OCI-LY3 (cell line): ENCODE measurements at regions not wholly inside any gene's neighbourhood (a gene's known extent, or its start where the extent isn't known, plus 50 kb on each side); places are given as distances from the start of the nearest gene placed in this dataset.

ENCODE experiments used
- H2AFZ ChIP-seq: fragments of 200-600, 300-600 bp; shearing (Covaris generic); 2 replicates; pipeline ENCODE4 v1.6.0; 2014; ENCODE audit warnings: antibody characterized with exemption, low read depth, low read length
- H3K27ac ChIP-seq: fragments of 200-600, 300-600 bp; sonication (generic); 2 replicates; pipeline ENCODE4 v1.5.1; 2014; ENCODE audit warnings: mild to moderate bottlenecking, low read length, moderate library complexity, mixed read lengths
- H3K27me3 ChIP-seq: fragments of 200-600, 300-600 bp; sonication (generic); 2 replicates; pipeline ENCODE4 v1.6.1; 2014; ENCODE audit warnings: low read depth, low read length, mixed read lengths
- H3K36me3 ChIP-seq: fragments of 200-600, 300-600 bp; sonication (generic); replicated peaks from 2 replicates; pipeline ENCODE3; 2014; ENCODE audit warnings: low read depth, low read length, mixed read lengths
- H3K4me1 ChIP-seq: fragments of 300-600, 200-600 bp; sonication (generic); 2 replicates; pipeline ENCODE4 v1.6.1; 2014; ENCODE audit warnings: low read length, mixed read lengths
- H3K4me2 ChIP-seq: fragments of 200-600, 300-600 bp; sonication (generic); 2 replicates; pipeline ENCODE4 v1.6.1; 2014; ENCODE audit warnings: low read length, mixed read lengths
- H3K4me3 ChIP-seq: fragments of 300-600, 200-600 bp; sonication (generic); 2 replicates; pipeline ENCODE4 v1.5.1; 2014; ENCODE audit warnings: antibody characterized with exemption, mild to moderate bottlenecking, low read length, moderate library complexity
- H3K79me2 ChIP-seq: fragments of 300-600, 200-600 bp; shearing (Covaris generic); 2 replicates; pipeline ENCODE4 v1.6.1; 2014; ENCODE audit warnings: mild to moderate bottlenecking, low read length, mixed read lengths
- H3K9ac ChIP-seq: fragments of 300-600, 200-600 bp; shearing (Covaris generic); 2 replicates; pipeline ENCODE4 v1.6.0; 2014; ENCODE audit warnings: mild to moderate bottlenecking, low read length, moderate library complexity
- H3K9me3 ChIP-seq: fragments of 200-600, 300-600 bp; shearing (Covaris generic); 2 replicates; pipeline ENCODE4 v1.6.1; 2014; ENCODE audit warnings: low read length, mixed read lengths; ENCODE audit not compliant: insufficient read depth
- H4K20me1 ChIP-seq: fragments of 200-600, 300-600 bp; sonication (generic); 2 replicates; pipeline ENCODE4 v1.6.1; 2016; ENCODE audit warnings: low read length, mixed read lengths; ENCODE audit not compliant: insufficient read depth
- CTCF ChIP-seq: fragments of 200-600, 300-600 bp; sonication (generic); IDR thresholded peaks from 2 replicates; pipeline ENCODE4 v1.5.1; 2014; ENCODE audit warnings: antibody characterized with exemption, low read length, low read depth
- EZH2phosphoT487 ChIP-seq: fragments of 200-600 bp; shearing (Covaris generic); IDR thresholded peaks from 2 replicates; pipeline ENCODE4 v1.6.1; 2018; ENCODE audit warnings: antibody characterized with exemption, mixed run types, low read depth

- H3K9me3 ChIP-seq: no peaks in the 10 kb centered on the region
- no peak overlapping the region for H3K4me3 ChIP-seq
- no peak for TF ChIP-seq EZH2phosphoT487
- no peak for TF ChIP-seq CTCF
- no peaks in the 10 kb centered on the region for H4K20me1 ChIP-seq
- no peak overlapping the region for H3K27ac ChIP-seq
- no peaks in the 10 kb centered on the region for H3K79me2 ChIP-seq
- no peaks in the 10 kb centered on the region for H3K27me3 ChIP-seq
- H2AFZ ChIP-seq: no peak overlapping the region
- no peaks in the 10 kb centered on the region for H3K36me3 ChIP-seq
- no peaks in the 10 kb centered on the region for H3K4me1 ChIP-seq
- no peak overlapping the region for H3K4me2 ChIP-seq
- no peak overlapping the region for H3K9ac ChIP-seq
Measured at GRCh38 chr5:84478603-84479002, 93.9 kb upstream of the EDIL3 start.

- Histone ChIP-seq H3K9ac (no peak overlapping the region), H2AFZ (no peak overlapping the region)
Measured at GRCh38 chr5:84477485-84477884, 92.8 kb upstream of the EDIL3 start.

GRCh38 chr5:84474126-84474525 is 89.4 kb upstream of the EDIL3 start:
- TF ChIP-seq CTCF: no peak
- no peak for TF ChIP-seq EZH2phosphoT487
- H3K4me1 ChIP-seq: no peaks in the 10 kb centered on the region
- no peak overlapping the region for H3K9ac ChIP-seq
- H3K36me3 ChIP-seq: no peaks in the 10 kb centered on the region
- H3K9me3 ChIP-seq: no peaks in the 10 kb centered on the region
- no peak overlapping the region for H3K27ac ChIP-seq
- H3K4me2 ChIP-seq: no peak overlapping the region
- H4K20me1 ChIP-seq: no peaks in the 10 kb centered on the region
- no peaks in the 10 kb centered on the region for H3K27me3 ChIP-seq
- H3K79me2 ChIP-seq: no peaks in the 10 kb centered on the region
- no peak overlapping the region for H2AFZ ChIP-seq
- no peak overlapping the region for H3K4me3 ChIP-seq

More at GRCh38 chr5:84477485-84477884, 92.8 kb upstream of the EDIL3 start:
- no peak for TF ChIP-seq EZH2phosphoT487
- TF ChIP-seq CTCF: no peak
- Histone ChIP-seq H3K36me3 (no peaks in the 10 kb centered on the region), H3K27me3 (no peaks in the 10 kb centered on the region), H3K4me3 (no peak overlapping the region), H3K27ac (no peak overlapping the region), H3K4me1 (no peaks in the 10 kb centered on the region), H3K9me3 (no peaks in the 10 kb centered on the region), H3K79me2 (no peaks in the 10 kb centered on the region), H3K4me2 (no peak overlapping the region), H4K20me1 (no peaks in the 10 kb centered on the region)

GRCh38 chr5:84453405-84453804 is 68.7 kb upstream of the EDIL3 start:
- H3K4me3 ChIP-seq: no peak overlapping the region
- H3K9me3 ChIP-seq: no peaks in the 10 kb centered on the region
- no peaks in the 10 kb centered on the region for H3K36me3 ChIP-seq

More at GRCh38 chr5:84453405-84453804, 68.7 kb upstream of the EDIL3 start:
- Histone ChIP-seq H2AFZ (no peak overlapping the region), H3K4me2 (no peak overlapping the region), H3K4me1 (no peaks in the 10 kb centered on the region), H4K20me1 (no peaks in the 10 kb centered on the region), H3K9ac (no peak overlapping the region), H3K27me3 (no peaks in the 10 kb centered on the region), H3K27ac (no peak overlapping the region), H3K79me2 (no peaks in the 10 kb centered on the region)
- no peak for TF ChIP-seq CTCF
- TF ChIP-seq EZH2phosphoT487: no peak
